ENCODE measurements at regions not wholly inside any gene's neighbourhood (a gene's known extent, or its start where the extent isn't known, plus 50 kb on each side); places are given as distances from the start of the nearest gene placed in this dataset.

GRCh38 chr13:84121456-84121855 lies 239.2 kb upstream of the SLITRK1 start:
- no peak for TF ChIP-seq CTCF (IDR thresholded peaks at IDR 0.05)
- TF ChIP-seq POLR2A (IDR thresholded peaks at IDR 0.05) = no peak
- TF ChIP-seq POLR2AphosphoS5 (IDR thresholded peaks at IDR 0.05) = no peak
- no peak for TF ChIP-seq EP300 (IDR thresholded peaks at IDR 0.05)
- whole genome bisulfite sequencing, 2 donors (ENCODE audit: low coverage in 1 of 2) = 77% methylated on average over 1 of the region's 1 CpG; no CpG with 5 or more reads in 1 of the 2 donors

GRCh38 chr13:84118839-84119409 lies 236.7 kb upstream of the SLITRK1 start:
- Histone ChIP-seq H3K27ac (no peak overlapping the region), H3K36me3 (no peaks in the 10 kb centered on the region), H3K9me3 (no peaks in the 10 kb centered on the region), H3K4me3 (no peak overlapping the region), H3K27me3 (no peaks in the 10 kb centered on the region), H3K4me1 (no peaks in the 10 kb centered on the region)
- no peak for TF ChIP-seq CTCF (IDR thresholded peaks at IDR 0.05)
- TF ChIP-seq POLR2AphosphoS5 (IDR thresholded peaks at IDR 0.05) = no peak
- TF ChIP-seq EP300 (IDR thresholded peaks at IDR 0.05) = no peak
- no peak for TF ChIP-seq POLR2A (IDR thresholded peaks at IDR 0.05)
- WGBS, 2 donors (ENCODE audit: low coverage in 1 of 2) = 20 to 26% methylated on average over 2 of the region's 2 CpGs
- ATAC-seq = no peak

More at GRCh38 chr13:84121456-84121855, 239.2 kb upstream of the SLITRK1 start:
- Histone ChIP-seq H3K27ac (no peak overlapping the region), H3K9me3 (no peaks in the 10 kb centered on the region), H3K27me3 (no peaks in the 10 kb centered on the region), H3K4me1 (peaks cover 0 to 10% (median 0%) of the 10 kb centered on the region in 3 donors), H3K36me3 (no peaks in the 10 kb centered on the region), H3K4me3 (no peak overlapping the region)
- ATAC-seq = no peak

- no peak for ATAC-seq
- 60 to 94% methylated on average over 2 of the region's 2 CpGs for WGBS, 2 donors (ENCODE audit: low coverage in 1 of 2)
- H3K4me1 ChIP-seq = no peaks in the 10 kb centered on the region
- no peak for TF ChIP-seq EP300 (IDR thresholded peaks at IDR 0.05)
- no peak for TF ChIP-seq CTCF (IDR thresholded peaks at IDR 0.05)
- TF ChIP-seq POLR2A (IDR thresholded peaks at IDR 0.05) = no peak
- TF ChIP-seq POLR2AphosphoS5 (IDR thresholded peaks at IDR 0.05) = no peak
- H3K27ac ChIP-seq = no peak overlapping the region
- no peaks in the 10 kb centered on the region for H3K9me3 ChIP-seq
- H3K27me3 ChIP-seq = no peaks in the 10 kb centered on the region
- H3K4me3 ChIP-seq = no peak overlapping the region
- H3K36me3 ChIP-seq = no peaks in the 10 kb centered on the region
These were observed 216.0 kb upstream of the SLITRK1 start for GRCh38 chr13:84098273-84098672.

GRCh38 chr13:84097148-84097547 lies 214.9 kb upstream of the SLITRK1 start:
- no peak for TF ChIP-seq POLR2AphosphoS5 (IDR thresholded peaks at IDR 0.05)
- H3K9me3 ChIP-seq = no peaks in the 10 kb centered on the region
- no peak overlapping the region for H3K27ac ChIP-seq
- H3K36me3 ChIP-seq = no peaks in the 10 kb centered on the region
- H3K4me1 ChIP-seq = no peaks in the 10 kb centered on the region
- no peaks in the 10 kb centered on the region for H3K27me3 ChIP-seq
- no peak overlapping the region for H3K4me3 ChIP-seq
- ATAC-seq = no peak
- 55 to 59% methylated on average over 4 of the region's 4 CpGs for WGBS, 2 donors (ENCODE audit: low coverage in 1 of 2)

GRCh38 chr13:84096216-84096615 lies 213.9 kb upstream of the SLITRK1 start:
- Histone ChIP-seq H3K4me1 (no peaks in the 10 kb centered on the region), H3K27me3 (no peaks in the 10 kb centered on the region), H3K36me3 (no peaks in the 10 kb centered on the region), H3K9me3 (no peaks in the 10 kb centered on the region), H3K4me3 (no peak overlapping the region), H3K27ac (no peak overlapping the region)
- 43 to 83% methylated on average over 1 of the region's 1 CpG for WGBS, 2 donors (ENCODE audit: low coverage in 1 of 2)
- no peak for ATAC-seq
- TF ChIP-seq EP300 (IDR thresholded peaks at IDR 0.05) = no peak
- TF ChIP-seq POLR2A (IDR thresholded peaks at IDR 0.05) = no peak
- TF ChIP-seq CTCF (IDR thresholded peaks at IDR 0.05) = no peak
- no peak for TF ChIP-seq POLR2AphosphoS5 (IDR thresholded peaks at IDR 0.05)
